Neural cell (in vitro differentiated cells): ENCODE measurements at regions not wholly inside any gene's neighbourhood (a gene's known extent, or its start where the extent isn't known, plus 50 kb on each side); places are given as distances from the start of the nearest gene placed in this dataset.

Experiments used
- CTCF ChIP-seq: fragments of 450-650 bp; IDR thresholded peaks from 2 replicates; pipeline ENCODE4 v1.5.1; 2014; ENCODE audit warnings: antibody characterized with exemption, mild to moderate bottlenecking, moderate library complexity; ENCODE audit not compliant: poor library complexity, severe bottlenecking
- EP300 ChIP-seq: fragments of 450-650 bp; conservative IDR thresholded peaks from 2 replicates; pipeline ENCODE4 v1.6.1; 2014; ENCODE audit warnings: antibody characterized with exemption, mild to moderate bottlenecking, moderate library complexity; ENCODE audit not compliant: poor library complexity, severe bottlenecking

- TF ChIP-seq CTCF (no peak), EP300 (no peak)
Measured at GRCh38 chr1:214844319-214844718, 238.2 kb upstream of the KCNK2 start.
